DMS79 (cell line): ENCODE measurements at regions not wholly inside any gene's neighbourhood (a gene's known extent, or its start where the extent isn't known, plus 50 kb on each side); places are given as distances from the start of the nearest gene placed in this dataset.
"Not testable (repeated sequence)": the region's sequence is repeated elsewhere in the genome, so short reads cannot be mapped to it uniquely, and the experiment has no call there.

Experiments
- DNase-seq: peaks from one replicate; lab custom pipeline; 2025; lab: John Stamatoyannopoulos, UW

DNA sequence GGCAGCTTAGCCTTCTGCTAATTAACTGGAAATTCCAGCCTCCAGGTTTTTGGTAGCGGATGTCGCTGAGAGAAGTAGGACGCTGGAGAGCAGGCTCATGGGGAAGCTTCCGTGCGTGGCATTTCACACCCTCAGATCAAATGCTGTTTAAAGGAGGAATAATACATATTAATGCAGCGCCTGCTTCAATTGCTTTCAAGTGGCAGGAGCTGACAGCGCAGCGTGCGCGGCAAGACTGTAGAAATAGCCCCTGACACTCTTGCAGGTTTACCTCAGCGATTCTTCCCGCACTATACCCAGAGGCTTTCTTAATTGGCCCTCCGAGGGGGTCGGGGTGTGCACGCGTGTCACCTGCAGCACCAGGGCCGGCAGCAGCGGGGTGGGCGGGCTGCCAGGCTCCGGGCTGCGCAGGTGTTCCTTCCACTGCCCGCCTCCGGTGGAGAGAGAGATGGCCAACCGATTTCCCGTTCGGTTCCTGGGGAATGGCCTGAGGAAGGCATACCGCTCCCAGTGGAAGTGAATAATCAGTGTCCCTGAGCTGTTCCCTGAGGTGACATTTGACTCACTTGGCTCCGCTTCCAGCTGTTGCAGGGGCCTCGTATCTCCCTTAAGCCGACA lies 427.9 kb downstream of the KCTD16 start:
- peak; percentile 8 for DNase-seq

- no peak for DNase-seq
Observed at GRCh38 chr5:144596517-144596916, 425.8 kb downstream of the KCTD16 start.

GRCh38 chr5:144594919-144595318 lies 424.2 kb downstream of the KCTD16 start:
- DNase-seq, result no peak

DNA sequence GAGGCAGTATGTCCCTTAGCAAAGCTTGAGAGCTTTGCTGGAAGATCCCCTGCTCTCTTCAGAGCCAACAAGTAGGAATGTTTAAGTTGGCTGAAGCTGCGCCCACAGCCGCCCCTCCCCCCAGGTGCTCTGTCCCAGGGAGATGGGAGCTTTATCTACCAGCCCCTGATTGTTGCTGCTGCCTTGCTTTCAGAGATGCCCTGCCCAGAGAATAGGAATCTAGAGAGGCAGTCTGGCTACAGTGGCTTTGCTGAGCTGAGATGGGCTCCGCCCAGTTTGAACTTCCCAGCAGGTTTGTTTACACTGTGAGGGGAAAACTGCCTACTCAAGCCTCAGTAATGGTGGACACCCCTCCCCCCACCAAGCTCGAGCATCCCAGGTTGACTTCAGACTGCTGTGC lies 423.6 kb downstream of the KCTD16 start:
- not testable (repeated sequence) for DNase-seq

- no peak for DNase-seq
Observed at GRCh38 chr5:144585681-144586080, 415.0 kb downstream of the KCTD16 start.

- DNase-seq, result peak; percentile 36
Observed at GRCh38 chr5:144583541-144584449, 413.1 kb downstream of the KCTD16 start.

DNA sequence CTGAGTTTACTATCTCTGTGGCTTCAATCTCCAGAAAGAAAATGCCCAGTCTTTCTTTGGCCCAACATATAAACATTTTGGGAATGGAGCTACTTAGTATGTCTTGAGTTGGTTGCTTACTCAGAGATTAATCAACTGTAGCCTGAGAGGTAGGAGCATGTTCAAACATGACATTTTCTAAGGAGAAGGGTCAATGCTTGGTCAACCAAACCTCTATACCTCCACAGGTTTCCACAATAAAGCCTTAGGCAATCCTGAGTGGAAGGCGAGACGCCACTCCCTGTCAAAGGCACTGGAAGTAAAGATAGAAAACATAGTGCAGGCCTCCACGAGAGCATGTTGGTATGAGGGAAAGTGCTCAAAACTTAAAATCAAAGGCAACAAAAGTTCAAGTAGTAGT lies 411.4 kb downstream of the KCTD16 start:
- peak; percentile 2 for DNase-seq

GRCh38 chr5:144581044-144581443 lies 410.4 kb downstream of the KCTD16 start:
- DNase-seq, result no peak

DNA sequence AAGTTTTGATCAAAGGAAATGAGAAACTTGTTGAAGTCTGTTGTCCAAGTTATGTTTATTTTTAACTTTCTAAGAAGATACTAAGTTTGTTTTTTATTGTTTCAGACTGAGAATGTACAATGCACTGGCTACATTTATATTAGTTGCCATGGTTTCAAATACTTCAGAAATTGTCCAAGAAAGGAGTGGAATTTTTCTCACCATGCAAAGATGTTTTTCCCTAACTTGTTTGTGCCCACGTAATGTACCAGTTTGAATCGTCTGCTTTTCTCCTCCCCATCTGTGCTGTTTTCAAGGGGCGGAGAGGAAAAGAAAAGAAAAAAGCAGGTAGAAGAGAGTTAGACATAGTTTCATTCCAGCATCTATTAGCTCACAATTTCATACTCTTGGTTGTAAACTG lies 407.0 kb downstream of the KCTD16 start:
- no peak for DNase-seq

DNA sequence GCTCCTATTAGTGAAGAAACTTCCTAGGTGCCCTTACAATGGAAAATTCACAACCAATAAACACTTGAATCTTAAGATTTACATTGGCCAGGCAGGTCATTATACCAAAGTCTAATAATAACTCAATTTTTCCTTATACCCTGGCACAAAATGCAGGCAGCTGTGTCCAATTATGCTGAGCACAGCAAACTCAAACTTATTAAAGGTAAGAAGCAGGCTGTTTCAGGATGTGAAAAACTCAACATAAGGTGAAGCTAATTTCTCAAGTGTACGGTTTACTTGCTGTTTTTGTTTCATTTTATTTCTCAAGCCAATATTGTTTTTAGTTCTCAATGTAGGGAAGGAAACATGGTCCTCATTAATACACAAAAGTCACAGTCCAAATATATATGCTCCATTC lies 405.1 kb downstream of the KCTD16 start:
- no peak for DNase-seq

GRCh38 chr5:144567421-144567780 lies 396.7 kb downstream of the KCTD16 start:
- DNase-seq, result no peak

DNA sequence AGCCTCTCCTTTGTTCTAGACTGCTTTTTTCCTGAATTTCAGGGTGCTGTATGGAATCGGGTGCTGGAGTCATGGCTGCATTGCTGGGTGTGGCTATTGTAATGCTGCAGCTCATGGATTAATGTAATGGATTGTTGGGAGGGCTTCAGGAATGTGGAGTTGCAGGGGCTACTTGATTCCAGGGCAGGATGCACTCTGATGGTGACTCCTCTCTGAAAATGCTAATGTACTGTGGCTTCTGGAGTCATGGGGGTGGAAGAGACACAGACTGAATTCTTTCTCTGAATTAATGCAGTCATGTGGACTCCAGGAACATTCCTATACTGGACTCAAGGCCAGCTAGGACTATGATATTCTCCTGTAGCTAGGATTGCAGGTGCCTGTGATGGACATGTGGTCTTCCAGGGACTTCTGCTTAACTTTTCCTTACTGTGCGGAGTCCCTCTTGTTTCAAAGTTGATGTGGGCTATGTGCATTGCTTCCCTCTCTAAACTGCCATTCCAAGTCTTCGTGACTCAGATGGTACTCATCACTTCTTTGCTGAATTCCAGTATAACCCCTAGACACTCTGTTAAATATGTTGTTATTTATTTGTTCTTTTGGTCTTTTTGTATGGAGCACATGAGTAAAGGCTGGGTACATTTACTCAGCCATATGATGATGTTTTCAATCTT lies 396.2 kb downstream of the KCTD16 start:
- DNase-seq, result no peak

GRCh38 chr5:144549580-144549979 lies 378.9 kb downstream of the KCTD16 start:
- DNase-seq, result peak; percentile 18

DNA sequence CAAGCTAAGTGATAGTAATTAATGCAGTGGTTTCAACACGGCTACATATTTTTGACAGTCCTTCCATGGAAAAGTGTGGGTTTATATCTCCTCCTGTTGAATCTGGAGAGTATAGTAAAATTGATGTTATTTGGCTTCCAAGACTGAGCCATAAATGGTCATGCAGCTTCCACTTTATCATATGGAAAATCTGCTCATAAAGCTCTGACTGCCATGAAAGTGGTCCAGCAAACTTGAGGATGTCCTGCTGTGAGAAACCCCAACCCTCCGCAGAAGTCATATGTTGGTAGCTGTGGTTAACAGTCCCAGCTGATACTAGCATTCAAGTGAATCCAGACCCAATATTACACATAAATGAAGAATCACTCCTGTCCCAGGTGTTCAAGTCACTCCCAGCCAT lies 378.3 kb downstream of the KCTD16 start:
- no peak for DNase-seq

DNA sequence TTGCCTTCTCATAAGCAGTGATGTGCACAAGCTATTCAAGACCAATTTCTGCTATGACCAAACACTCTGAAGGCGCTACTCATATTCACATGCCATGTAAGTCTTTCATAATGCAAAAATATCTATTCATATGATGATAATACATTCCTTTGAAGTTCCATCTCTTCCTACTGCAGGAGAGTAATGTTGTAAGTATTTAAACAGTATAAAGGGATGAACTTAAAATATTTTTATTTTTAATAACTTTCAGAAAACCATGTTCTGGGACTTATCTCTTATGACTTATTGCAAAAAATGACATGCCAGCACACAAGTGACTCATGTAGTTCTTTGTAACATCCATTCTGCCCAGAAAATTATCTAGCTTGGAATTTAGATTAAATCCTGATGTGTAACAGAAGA lies 376.4 kb downstream of the KCTD16 start:
- no peak for DNase-seq

DNA sequence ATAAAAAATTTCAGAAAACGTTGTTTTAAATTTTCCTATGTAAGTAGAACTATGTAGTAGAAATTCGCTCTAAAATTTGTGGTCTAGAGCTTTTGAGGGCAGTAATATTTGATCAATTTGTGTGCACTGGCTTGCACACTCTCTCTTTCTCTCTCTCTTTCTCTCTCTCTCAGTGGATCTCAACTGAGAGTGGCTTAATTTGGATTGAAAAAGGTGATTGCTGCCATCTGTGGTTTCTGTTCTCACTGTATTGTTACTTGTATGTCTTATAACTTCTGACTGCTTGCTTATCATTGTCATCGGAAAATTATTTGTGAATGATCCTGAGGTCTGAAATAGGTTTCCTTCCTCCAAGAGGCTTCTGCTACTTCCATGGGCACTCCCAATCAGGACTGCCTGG lies 368.2 kb downstream of the KCTD16 start:
- no peak for DNase-seq
